GM19452 (cell line): ENCODE measurements at regions not wholly inside any gene's neighbourhood (a gene's known extent, or its start where the extent isn't known, plus 50 kb on each side); places are given as distances from the start of the nearest gene placed in this dataset.

Source experiments
- ATAC-seq: cut with Tn5 transposase; IDR thresholded peaks from one replicate; pipeline ENCODE4 v1.9.1; 2021; ENCODE audit not compliant: unreplicated experiment

DNA sequence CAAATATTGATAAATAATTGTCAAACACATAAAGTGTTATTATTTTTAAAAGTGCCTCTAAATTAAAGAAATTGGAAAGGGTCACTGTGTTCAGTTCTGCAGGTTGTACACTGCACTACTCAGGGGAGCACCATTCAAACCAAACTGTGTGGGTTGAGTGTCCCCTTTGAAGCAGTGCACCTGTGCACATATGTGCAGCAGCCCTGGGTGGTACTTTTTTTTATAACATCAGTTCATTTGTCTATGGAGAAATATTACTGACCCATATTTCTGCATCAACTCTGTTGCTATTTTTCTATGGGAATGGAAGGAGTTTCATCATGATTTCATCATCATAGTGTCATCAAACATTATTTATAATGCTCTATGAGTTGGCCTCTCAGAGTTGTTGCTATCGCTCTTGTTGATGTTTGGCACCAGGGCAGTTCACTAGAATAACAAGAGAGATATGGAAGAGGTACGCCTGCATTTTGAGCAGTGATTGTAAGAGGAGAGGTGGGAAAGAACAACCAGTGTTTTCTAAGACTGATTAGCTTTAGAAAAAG, 457.6 kb downstream of the TFAP2A start:
- ATAC-seq = no peak

GRCh38 chr6:9948678-9949077, 466.2 kb downstream of the TFAP2A start:
- no peak for ATAC-seq

- ATAC-seq = no peak
These were observed 470.9 kb downstream of the TFAP2A start for GRCh38 chr6:9943986-9944385.

DNA sequence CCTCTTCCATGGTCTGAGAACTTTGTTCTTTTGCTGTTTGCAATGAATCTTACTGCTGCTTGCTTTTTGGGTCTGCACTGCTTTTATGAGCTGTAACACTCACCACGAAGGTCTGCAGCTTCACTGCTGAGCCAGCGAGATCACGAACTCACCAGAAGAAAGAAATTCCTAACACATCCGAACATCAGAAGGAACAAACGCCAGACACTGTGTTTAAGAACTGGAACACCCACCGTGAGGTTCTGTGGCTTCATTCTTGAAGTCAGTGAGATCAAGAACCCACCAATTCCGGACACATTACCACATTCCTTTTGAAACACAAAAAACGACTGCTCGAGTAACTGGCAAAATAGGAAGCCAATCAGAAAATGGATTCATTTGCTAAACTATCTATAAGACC, 471.8 kb downstream of the TFAP2A start:
- no peak for ATAC-seq

DNA sequence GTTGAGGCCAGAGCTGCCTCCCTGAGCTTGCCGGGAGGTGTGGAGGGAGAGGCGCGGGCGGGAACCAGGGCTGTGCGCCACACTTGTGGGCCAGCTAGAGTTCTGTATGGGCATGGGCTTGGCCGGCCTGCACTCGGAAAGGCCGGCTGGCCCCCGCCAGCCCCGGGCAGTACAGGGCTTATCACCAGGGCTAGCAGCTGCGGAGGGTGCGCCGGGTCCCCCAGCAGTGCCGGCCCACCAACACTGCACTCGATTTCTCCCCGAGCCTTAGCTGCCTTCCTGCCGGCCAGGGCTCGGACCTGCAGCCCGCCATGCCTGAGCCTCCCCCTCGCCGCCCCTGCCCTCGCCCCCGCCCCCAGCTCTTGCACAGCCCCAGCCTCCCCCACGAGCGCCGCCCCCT, 472.7 kb downstream of the TFAP2A start:
- no peak for ATAC-seq

DNA sequence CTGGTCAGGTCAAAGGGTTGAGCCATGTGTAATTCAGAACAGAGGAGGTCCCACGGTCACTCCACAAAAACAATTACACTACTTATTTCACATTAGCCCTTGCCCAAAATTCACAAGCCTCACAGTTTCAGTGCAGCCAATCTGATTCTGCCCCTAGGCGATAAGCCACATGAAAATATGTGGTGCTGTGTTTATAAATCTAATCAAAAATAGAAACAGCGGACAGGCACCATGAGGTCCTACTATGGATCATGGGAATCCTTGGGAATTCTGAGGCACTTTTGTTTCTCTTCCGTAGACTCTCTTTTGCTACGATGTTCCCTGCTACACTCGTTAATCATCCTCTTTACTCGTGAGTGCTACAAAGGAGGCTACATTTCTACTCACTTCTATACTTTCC, 476.1 kb downstream of the TFAP2A start:
- ATAC-seq = no peak

- ATAC-seq = no peak
These were observed 477.7 kb downstream of the TFAP2A start for GRCh38 chr6:9937031-9937763.

DNA sequence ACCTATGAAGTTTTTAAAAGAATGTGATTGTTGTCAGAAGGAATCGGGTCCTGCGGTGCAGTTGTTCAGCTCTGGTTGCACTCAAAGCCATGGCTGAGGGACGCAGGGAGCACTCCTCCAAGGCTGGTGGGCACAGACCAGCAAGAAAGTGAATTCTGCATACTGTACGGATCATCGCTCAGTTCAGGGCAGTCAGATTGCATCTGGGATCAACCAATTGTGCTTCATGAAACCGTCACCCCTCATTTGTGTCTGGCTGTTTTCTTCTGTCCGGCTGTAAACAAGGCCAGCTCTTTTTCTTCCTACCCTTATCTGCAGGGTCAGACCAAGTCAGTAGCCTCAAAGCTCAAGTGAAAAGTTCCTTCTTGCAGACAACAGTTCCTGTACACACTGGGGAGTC, 478.3 kb downstream of the TFAP2A start:
- no peak for ATAC-seq

GRCh38 chr6:9933677-9934076, 481.2 kb downstream of the TFAP2A start:
- no peak for ATAC-seq

GRCh38 chr6:9927275-9927674, 487.6 kb downstream of the TFAP2A start:
- ATAC-seq = no peak

- no peak for ATAC-seq
These were observed 489.9 kb downstream of the TFAP2A start for GRCh38 chr6:9924971-9925370.

DNA sequence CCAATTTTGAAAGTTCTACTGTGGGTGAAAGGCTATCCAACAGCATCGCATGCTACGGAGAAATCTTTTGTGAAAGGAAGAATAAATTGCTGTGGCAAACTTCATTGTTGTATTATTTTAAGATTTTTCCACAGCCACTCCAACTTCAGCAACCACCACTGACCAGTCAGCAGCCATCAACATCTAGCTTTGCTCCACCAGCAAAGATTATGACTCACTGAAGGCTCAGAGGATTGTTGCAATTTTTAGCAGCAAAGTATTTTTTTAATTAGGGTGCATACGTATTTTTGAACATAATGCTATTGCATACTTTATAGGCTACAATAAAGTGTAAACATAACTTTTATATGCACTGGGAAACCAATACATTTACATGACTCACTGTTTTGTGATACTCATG, 493.5 kb downstream of the TFAP2A start:
- ATAC-seq = no peak

- ATAC-seq = no peak
These were observed 499.9 kb downstream of the TFAP2A start for GRCh38 chr6:9914951-9915350.

- no peak for ATAC-seq
These were observed 513.5 kb downstream of the TFAP2A start for GRCh38 chr6:9901376-9901775.

DNA sequence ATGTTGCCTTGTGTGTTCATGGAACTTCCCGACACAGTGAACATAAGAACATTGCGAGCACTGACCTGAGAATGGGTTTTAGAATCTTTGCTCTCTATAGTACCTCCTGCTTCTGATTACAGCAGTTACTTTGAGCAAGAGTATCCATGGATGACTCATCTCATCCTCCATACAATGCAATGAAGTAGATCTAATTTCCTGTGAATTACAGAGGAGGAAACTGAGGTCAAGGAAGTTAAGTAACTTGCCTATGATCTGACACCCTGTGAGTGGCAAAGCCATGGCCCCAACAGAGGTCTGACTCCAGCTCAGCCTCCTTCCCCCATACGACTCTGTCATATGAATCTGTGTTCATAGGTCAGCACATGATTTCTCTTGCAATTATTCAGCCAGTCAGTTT, 518.1 kb downstream of the TFAP2A start:
- no peak for ATAC-seq

GRCh38 chr6:9890893-9891292, 524.0 kb downstream of the TFAP2A start:
- ATAC-seq = no peak

DNA sequence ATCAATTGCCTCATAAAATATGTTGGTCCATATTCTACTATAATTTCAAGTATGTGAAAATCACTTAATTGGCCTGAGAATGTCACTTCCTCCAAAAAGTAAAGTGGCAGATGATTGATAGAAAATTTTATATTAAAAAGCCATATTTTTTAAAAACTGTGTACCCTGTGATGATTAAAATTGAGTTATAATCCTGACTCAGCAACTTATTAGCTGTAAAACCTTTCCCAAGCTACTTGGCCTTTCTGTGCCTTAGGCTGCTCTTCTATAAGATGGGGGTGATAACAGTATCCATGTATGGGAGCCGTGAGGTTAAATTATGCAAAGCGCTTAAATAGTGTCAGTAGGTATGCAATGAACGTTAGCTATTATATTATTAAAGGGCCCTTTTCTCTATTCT, 524.4 kb downstream of the TFAP2A start:
- ATAC-seq = no peak

- no peak for ATAC-seq
These were observed 536.3 kb downstream of the TFAP2A start for GRCh38 chr6:9878535-9878934.

DNA sequence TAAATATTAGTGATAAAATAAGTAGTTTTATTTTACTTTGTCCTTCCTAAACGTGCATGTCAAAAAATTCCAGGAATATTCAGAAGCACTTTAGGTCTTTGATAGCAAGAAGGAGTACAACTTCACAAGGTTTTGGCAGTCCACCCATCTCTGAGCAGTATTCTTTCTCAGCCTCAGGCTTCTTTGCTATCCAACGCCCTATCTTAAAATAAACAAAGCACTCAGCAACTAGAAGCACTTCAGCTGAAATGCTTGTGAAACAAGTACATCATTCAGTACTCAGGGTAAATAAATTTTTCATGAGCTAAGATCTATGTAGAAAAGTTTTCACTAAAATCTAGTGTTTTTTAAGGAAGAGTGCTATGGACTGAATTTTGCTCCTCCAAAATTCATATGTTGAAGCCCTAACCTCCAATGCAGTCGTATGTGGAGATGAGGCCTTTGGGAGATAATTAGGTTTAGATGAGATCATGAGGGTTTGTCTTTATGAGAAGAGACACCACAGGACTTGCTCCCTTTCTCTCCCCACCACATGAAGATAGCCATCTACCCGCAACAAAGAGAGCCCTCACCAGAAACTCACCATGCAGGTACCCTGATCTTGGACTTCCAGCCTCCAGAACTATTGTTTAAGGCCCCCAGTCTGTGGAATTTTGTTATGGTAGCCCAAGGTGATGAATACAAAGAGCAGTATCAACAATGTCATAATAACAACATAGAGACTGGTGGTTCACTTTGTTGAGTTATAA, 539.1 kb downstream of the TFAP2A start:
- no peak for ATAC-seq

- ATAC-seq = no peak
These were observed 552.2 kb downstream of the TFAP2A start for GRCh38 chr6:9862603-9863167.

GRCh38 chr6:9851541-9852380, 563.1 kb downstream of the TFAP2A start:
- no peak for ATAC-seq
